Endothelial cell (in vitro differentiated cells): ENCODE measurements at regions not wholly inside any gene's neighbourhood (a gene's known extent, or its start where the extent isn't known, plus 50 kb on each side); places are given as distances from the start of the nearest gene placed in this dataset.

Experiments
- DNase-seq: peaks from one replicate; pipeline ENCODE4 v3.0.0; 2021; ENCODE audit warnings: low spot score
- H3K27ac Mint-ChIP-seq: one replicate; pipeline ENCODE4 v1.8.0; 2021; ENCODE audit warnings: mixed read lengths, inconsistent platforms; ENCODE audit not compliant: unreplicated experiment
- H3K27me3 Mint-ChIP-seq: one replicate; pipeline ENCODE4 v1.8.0; 2021; ENCODE audit warnings: mild to moderate bottlenecking, moderate library complexity, mixed read lengths, inconsistent platforms; ENCODE audit not compliant: unreplicated experiment
- H3K36me3 Mint-ChIP-seq: one replicate; pipeline ENCODE4 v1.8.0; 2021; ENCODE audit warnings: mild to moderate bottlenecking, low read depth, mixed read lengths, inconsistent platforms; ENCODE audit not compliant: unreplicated experiment
- H3K4me1 Mint-ChIP-seq: one replicate; pipeline ENCODE4 v1.8.0; 2021; ENCODE audit warnings: mild to moderate bottlenecking, mixed read lengths, inconsistent platforms; ENCODE audit not compliant: unreplicated experiment
- H3K4me3 Mint-ChIP-seq: one replicate; pipeline ENCODE4 v1.8.0; 2021; ENCODE audit warnings: mild to moderate bottlenecking, mixed read lengths, inconsistent platforms; ENCODE audit not compliant: unreplicated experiment
- H3K9me3 Mint-ChIP-seq: one replicate; pipeline ENCODE4 v1.8.0; 2021; ENCODE audit warnings: mixed read lengths, inconsistent platforms; ENCODE audit not compliant: unreplicated experiment
- TF ChIP-seq, protein P1 (sequence below): fragments of 200-600 bp; sonication (generic); IDR thresholded peaks from one replicate; pipeline ENCODE4 v1.5.0; 2021; ENCODE audit warnings: antibody characterized with exemption; ENCODE audit not compliant: unreplicated experiment

DNA sequence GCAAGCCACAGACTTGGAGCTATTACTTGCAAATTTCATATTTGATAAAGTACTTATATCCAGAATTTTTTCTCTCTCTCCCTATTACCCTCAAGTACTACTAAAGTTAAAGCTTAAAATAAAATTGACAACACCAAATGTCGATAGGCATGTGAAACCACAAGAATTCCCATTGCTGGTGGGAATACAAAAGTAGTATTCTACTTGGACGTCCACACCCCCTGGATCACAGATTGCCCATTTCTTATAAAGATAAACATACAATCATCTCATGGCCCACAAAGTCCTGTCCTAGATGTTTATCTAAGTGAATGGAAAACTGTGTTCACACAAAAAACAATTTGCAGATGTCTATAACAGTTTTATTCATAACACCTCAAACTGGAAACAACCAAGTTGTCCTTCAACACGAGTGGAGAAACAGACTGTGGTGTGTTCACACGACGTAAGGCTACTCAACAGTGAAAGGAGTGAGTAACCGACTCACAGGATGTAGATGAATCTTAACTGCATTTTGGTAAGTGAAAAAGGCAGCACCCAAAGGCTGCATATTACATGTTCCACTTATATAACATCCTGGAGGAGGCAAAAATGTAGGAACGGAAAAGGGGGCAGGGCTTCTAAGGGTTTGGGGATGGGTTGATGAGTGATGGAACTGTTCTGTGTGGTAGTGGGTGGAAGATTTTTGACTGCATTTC, 297.4 kb downstream of the THBS2 start:
- H3K36me3 Mint-ChIP-seq, result no peaks in the 10 kb centered on the region
- no peaks in the 10 kb centered on the region for H3K4me1 Mint-ChIP-seq
- H3K27me3 Mint-ChIP-seq, result peaks cover 2% of the 10 kb centered on the region
- no peak overlapping the region for H3K27ac Mint-ChIP-seq
- TF ChIP-seq, protein P1, sequence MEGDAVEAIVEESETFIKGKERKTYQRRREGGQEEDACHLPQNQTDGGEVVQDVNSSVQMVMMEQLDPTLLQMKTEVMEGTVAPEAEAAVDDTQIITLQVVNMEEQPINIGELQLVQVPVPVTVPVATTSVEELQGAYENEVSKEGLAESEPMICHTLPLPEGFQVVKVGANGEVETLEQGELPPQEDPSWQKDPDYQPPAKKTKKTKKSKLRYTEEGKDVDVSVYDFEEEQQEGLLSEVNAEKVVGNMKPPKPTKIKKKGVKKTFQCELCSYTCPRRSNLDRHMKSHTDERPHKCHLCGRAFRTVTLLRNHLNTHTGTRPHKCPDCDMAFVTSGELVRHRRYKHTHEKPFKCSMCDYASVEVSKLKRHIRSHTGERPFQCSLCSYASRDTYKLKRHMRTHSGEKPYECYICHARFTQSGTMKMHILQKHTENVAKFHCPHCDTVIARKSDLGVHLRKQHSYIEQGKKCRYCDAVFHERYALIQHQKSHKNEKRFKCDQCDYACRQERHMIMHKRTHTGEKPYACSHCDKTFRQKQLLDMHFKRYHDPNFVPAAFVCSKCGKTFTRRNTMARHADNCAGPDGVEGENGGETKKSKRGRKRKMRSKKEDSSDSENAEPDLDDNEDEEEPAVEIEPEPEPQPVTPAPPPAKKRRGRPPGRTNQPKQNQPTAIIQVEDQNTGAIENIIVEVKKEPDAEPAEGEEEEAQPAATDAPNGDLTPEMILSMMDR, result no peak
- no peak overlapping the region for H3K4me3 Mint-ChIP-seq
- DNase-seq, result no peak
- H3K9me3 Mint-ChIP-seq, result no peaks in the 10 kb centered on the region

DNA sequence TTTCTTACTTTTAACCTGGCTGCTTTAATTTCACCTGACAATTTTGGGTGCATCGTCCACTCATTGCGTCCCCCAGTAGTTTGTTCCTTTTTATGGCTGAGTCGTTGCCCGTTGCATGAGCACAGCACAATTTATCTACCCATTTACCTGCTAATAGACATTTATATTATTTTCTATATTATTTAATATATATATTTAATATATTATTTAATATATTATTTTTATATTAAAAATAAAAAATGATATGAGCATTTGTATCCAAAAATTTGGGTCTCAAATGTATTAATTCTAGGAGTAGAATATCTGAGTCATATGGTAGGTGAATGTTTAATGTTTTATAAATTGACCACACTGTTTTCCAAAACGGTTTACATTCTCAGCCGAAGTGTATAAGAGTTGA, 300.2 kb downstream of the THBS2 start:
- no peaks in the 10 kb centered on the region for H3K4me1 Mint-ChIP-seq
- H3K9me3 Mint-ChIP-seq, result no peaks in the 10 kb centered on the region
- no peaks in the 10 kb centered on the region for H3K36me3 Mint-ChIP-seq
- no peak overlapping the region for H3K27ac Mint-ChIP-seq
- H3K27me3 Mint-ChIP-seq, result peaks cover 2% of the 10 kb centered on the region
- DNase-seq, result no peak
- H3K4me3 Mint-ChIP-seq, result no peak overlapping the region
- TF ChIP-seq, protein P1, result no peak

DNA sequence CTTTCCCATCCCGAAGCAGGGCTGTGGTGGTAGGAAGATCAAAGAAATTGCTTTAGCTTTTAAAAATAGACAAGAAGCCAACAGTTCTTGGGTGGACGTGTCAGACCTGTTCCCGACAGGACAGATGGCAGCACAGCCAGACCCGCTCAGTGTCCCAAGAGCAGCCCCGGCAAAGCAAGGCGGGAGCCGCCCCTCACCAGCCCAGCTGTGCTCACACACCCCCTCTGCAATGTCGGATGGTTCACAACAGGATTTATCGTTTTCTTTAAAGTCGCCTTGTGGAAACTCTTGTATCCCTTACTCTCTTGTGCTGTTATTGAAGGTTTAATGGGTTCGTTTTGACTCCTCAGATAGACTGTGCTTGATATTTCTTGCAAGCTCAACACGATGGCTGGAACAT, 302.4 kb downstream of the THBS2 start:
- H3K4me3 Mint-ChIP-seq, result no peak overlapping the region
- no peaks in the 10 kb centered on the region for H3K4me1 Mint-ChIP-seq
- no peaks in the 10 kb centered on the region for H3K36me3 Mint-ChIP-seq
- DNase-seq, result no peak
- no peaks in the 10 kb centered on the region for H3K9me3 Mint-ChIP-seq
- H3K27me3 Mint-ChIP-seq, result no peaks in the 10 kb centered on the region
- H3K27ac Mint-ChIP-seq, result no peak overlapping the region
- TF ChIP-seq, protein P1, result no peak

DNA sequence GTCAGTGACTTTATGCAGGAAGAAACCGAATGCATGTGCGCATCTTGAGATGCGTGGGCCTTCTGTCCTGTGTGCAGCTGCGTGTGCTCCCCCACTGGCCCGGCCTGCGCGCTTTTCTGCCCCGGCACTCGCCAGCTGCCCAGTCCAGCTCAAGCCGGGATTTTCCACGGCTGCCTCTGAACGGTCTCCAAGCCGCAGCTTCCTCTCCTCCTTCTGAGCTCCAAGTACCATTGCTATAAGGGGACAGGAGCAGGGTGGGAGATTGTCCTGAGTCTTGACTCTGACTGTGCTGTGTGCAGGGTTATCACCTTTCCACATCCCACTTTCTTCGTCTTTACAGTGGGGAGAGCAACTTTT, 302.8 kb downstream of the THBS2 start:
- Mint-ChIP-seq H3K27me3 (no peaks in the 10 kb centered on the region), H3K4me1 (no peaks in the 10 kb centered on the region)

More for the DNA sequence above, 302.8 kb downstream of the THBS2 start:
- DNase-seq, result no peak
- H3K36me3 Mint-ChIP-seq, result no peaks in the 10 kb centered on the region
- TF ChIP-seq, protein P1, result no peak
- H3K4me3 Mint-ChIP-seq, result no peak overlapping the region
- no peak overlapping the region for H3K27ac Mint-ChIP-seq
- H3K9me3 Mint-ChIP-seq, result no peaks in the 10 kb centered on the region
